Erythroblast (primary cell): ENCODE measurements at regions not wholly inside any gene's neighbourhood (a gene's known extent, or its start where the extent isn't known, plus 50 kb on each side); places are given as distances from the start of the nearest gene placed in this dataset.

Source experiments
- GATA1 ChIP-seq: IDR thresholded peaks from 2 replicates; pipeline ENCODE4 v1.6.1; 2011; ENCODE audit warnings: low read depth, mild to moderate bottlenecking, control low read depth, low read length, moderate library complexity
- POLR2A ChIP-seq: IDR thresholded peaks from 2 replicates; pipeline ENCODE4 v1.6.1; 2011; ENCODE audit warnings: mild to moderate bottlenecking, low read length

- TF ChIP-seq POLR2A (no peak), GATA1 (no peak)
Measured at GRCh38 chr4:137957806-137958205, 284.3 kb downstream of the SLC7A11 start.
